Fibroblast of upper back skin (primary cell): ENCODE measurements at regions not wholly inside any gene's neighbourhood (a gene's known extent, or its start where the extent isn't known, plus 50 kb on each side); places are given as distances from the start of the nearest gene placed in this dataset.

Experiments
- DNase-seq: peaks from one replicate; pipeline ENCODE4 v3.0.0-alpha.2; 2013

- no peak for DNase-seq
These were observed 110.4 kb upstream of the AKIP1 start for GRCh38 chr11:8800520-8801110.

- DNase-seq, result no peak
These were observed 109.9 kb upstream of the AKIP1 start for GRCh38 chr11:8801121-8801520.

GRCh38 chr11:8802251-8802650 lies 108.7 kb upstream of the AKIP1 start:
- DNase-seq, result no peak

GRCh38 chr11:8803973-8804372 lies 107.0 kb upstream of the AKIP1 start:
- no peak for DNase-seq

DNA sequence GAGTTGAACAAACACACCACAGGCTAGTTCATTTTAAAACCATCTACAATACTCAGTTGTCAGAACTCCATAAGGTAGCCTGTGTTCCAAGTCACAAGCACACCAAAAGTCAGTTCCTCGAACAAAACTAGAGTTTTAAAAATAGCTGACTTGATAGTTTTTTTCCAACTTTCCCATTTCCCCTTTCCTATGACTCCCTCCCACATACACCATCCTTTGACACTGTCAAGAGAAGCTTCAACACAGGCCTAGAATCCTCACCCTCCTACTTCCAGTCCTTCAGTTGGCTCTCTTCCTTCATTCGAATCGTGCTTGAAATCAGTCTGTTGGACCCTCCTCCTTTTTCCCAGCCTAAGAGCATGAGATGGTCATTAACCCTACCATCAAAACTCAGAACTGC lies 105.7 kb upstream of the AKIP1 start:
- no peak for DNase-seq

GRCh38 chr11:8806974-8807373 lies 104.0 kb upstream of the AKIP1 start:
- DNase-seq, result no peak

GRCh38 chr11:8807544-8808225 lies 103.3 kb upstream of the AKIP1 start:
- peak; percentile 92 for DNase-seq

DNA sequence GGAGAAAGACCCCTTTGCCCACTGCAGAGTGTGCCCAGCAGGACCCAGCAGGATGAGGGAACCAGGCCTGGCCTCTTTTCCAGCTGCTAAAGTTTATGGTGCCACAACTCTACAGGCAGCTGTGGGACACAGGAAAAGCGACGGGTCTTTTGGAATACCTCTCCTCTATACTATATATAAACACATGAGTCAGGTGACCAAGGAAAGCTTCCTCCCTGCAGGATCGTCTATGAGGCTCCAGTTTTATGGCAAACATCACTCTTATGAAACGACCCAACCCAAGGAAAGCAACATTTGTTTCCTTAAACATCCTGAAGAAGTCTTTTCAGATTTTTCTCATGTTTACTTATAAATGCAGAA lies 102.8 kb upstream of the AKIP1 start:
- peak; percentile 27 for DNase-seq

DNA sequence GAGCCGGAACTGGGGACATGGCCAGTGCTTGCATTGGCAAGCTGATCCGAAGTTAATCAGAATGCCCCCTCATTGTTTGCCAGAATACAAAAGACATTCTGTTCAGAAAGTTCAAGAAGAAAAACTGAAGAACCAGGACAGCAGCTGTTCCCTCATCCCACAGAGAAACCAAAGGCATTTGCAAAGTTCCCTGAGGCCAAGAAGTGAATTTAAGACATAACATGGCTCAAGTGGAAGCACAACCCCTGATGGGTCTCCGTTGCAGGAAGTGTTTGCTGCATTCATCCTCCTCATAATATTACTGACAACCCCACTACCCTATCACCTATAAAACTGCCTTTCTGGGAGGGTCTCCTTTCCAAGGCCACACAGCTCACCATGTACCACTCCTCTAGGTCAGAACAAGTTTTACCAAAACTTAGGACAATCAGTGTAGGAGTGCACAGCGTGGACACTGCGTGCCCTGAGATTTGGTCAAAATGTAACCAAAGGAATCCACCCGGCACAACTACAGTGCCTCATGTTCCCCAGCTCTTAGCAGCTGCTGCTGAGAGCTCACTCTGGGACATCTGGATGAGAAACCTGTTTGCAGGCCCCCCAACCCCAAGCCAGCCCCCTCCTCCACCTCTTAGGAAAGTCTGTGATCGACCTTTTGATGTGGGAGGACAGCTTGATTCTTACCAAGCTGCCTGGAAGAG lies 101.6 kb upstream of the AKIP1 start:
- no peak for DNase-seq

GRCh38 chr11:8809939-8810539 lies 101.0 kb upstream of the AKIP1 start:
- DNase-seq, result peak; percentile 53

- peak; percentile 87 for DNase-seq
These were observed 100.3 kb upstream of the AKIP1 start for GRCh38 chr11:8810540-8811301.

DNA sequence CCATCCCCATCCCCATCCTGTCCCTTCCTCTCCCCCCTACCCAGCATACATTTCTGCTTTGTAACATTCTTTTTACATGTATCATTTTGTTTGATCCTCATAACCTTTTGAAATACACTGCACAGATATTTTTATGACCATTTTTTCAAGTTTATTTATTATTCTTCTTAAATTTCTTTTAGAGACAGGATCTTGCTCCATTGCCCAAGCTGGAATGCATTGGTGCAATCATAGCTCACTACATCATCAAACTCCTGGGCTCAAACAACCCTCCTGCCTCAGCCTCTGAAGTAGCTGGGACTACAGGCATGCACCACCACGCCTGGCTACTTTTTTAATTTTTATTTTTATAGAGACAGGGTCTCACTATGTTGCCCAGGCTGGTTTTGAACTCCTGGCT lies 99.4 kb upstream of the AKIP1 start:
- peak; percentile 77 for DNase-seq

DNA sequence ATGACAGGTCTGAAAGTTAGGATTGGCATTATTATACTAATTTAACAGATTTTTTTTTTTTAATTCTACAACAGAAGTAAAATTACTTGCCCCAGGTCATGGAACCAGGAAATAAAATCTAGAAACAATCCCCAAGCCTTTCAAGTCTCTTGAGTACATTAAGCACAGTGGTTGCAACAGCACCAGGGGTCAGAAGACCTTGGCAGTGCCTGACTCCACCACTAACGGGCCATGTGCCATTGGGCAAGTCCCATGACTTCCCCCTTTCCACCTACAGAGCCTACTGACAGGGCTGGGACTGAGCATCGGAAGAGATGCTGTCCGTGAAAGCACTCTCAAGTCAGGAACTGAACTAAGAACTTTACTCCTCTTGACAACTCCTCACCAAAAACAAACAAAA lies 98.6 kb upstream of the AKIP1 start:
- no peak for DNase-seq

GRCh38 chr11:8813658-8814057 lies 97.3 kb upstream of the AKIP1 start:
- DNase-seq, result peak; percentile 89

DNA sequence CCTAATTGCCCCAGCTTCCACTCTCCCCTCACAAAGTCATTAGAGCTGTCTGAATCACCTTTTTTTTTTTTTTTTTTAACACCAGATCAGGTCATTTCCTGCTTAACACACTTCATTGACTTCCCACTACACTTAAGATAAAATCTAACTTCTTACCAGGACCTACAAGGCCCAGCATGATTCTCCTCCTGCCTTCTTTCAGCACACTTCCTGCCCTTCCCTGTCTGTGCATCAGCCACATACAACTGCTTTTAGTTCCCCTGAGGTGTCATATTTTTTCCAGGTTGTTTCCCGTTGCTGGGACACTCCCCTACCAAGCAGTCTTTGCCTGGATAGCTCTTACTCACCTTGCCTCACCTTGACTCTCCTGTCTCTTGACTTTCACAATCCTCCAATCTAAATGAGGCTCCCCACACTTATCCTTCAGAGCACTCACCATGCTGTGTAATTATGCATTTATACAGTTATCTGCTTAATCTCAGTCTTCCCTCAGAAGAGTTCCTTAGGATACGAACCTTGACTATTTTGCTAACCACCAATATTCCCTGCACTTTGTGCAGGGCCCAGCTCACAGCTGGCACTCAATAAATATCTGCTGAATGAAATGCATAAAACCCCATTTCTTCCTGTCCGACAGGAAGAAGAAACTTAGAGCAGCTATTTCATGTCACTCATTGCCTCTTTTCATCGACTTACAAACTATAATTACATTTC lies 96.6 kb upstream of the AKIP1 start:
- DNase-seq, result no peak

DNA sequence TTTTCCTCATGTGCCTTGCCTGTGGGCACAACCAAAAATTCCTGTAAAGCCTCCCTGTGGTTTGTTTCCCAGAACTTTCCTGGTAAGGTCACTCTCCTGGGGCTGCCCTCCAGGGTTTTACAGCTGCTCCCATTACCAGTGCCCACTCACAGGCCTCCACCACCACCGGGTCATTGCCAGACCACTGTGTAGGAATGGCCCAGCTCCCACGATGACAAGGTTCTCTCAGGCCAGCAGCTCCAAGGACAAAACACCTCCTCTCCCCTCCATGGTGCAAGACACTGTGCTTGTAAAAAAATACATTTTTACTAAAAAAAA lies 96.1 kb upstream of the AKIP1 start:
- DNase-seq, result no peak

GRCh38 chr11:8818421-8818820 lies 92.6 kb upstream of the AKIP1 start:
- DNase-seq, result no peak

DNA sequence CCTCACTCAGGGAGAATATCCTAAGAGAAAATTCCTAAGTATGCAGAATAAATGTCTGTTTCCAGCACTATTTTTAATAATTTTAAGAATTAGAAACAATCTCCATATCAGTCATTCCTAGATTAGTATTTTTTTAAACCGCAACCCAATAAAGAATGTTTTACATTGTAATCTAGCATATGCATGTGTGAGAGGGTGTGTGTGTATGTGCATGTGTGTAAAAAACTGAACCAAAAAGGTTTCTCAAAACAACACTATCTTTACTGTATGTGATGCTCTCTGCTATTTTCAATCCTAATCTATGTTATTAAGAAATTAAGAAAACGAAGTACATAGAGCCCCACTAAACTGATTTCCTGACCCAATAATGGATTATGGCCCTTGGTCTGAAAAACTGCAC lies 90.6 kb upstream of the AKIP1 start:
- DNase-seq, result no peak

GRCh38 chr11:8822469-8822868 lies 88.5 kb upstream of the AKIP1 start:
- no peak for DNase-seq

DNA sequence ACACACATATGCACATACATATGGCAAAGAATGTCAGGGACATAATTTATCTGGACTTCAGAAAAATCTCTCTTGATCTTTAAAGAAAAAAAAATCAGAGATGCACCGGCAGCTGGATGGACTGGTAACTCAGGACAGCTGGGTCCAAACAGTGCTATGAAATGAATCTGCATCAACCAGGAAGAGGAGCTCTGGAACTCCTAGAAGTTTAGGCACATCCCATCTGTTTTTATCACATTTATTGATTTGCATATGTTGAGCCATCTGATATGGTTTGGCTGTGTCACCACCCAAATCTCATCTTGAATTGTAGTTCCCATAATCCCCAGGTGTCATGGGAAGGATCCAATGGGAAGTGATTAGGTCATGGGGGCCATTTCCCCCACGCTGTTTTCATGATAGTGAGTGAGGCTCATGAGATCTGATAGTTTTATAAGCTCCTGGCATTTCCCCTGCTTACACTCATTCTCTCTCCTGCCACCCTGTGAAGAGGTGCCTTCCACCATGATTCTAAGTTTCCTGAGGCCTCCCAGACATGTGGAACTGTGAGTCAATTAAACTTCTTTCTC lies 87.7 kb upstream of the AKIP1 start:
- DNase-seq, result no peak

DNA sequence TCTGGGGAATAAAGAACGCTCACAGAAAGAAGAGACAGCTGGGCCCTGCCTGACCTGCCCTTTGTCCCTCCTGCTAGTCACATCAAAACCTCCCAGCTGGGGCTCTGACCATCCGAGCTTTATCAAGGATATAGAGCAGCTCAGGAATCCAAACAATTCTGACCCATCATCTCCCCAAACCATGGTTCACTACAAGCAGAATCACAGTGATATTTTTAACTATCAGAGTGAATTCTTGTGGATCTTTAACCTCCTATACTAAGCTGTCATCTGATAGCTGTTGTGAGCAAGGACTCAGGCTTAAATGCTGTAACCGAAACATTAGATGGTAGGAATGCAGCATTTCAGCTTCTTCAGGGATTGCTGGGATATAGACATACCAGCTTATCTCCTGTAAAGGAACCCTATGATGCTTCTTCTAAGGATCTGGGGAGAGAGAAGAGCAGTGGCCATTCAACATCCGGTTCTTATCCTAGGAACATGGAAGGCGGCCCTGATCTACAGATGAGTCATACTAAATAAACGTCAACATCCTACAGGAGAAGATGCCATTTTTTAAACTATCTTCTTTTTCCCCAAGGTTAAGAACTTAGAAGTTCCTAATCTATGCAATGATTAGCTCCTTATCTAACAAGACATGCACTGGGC lies 84.7 kb upstream of the AKIP1 start:
- DNase-seq, result peak; percentile 77
